NCI-H2196 (cell line): ENCODE measurements at regions not wholly inside any gene's neighbourhood (a gene's known extent, or its start where the extent isn't known, plus 50 kb on each side); places are given as distances from the start of the nearest gene placed in this dataset.

Source experiments
- DNase-seq: peaks from one replicate; lab custom pipeline; 2025; ENCODE audit not compliant: unreplicated experiment; lab: John Stamatoyannopoulos, UW

- no peak for DNase-seq
Observed at GRCh38 chr3:116842254-116842957, 132.8 kb downstream of the TUSC7 start.

DNA sequence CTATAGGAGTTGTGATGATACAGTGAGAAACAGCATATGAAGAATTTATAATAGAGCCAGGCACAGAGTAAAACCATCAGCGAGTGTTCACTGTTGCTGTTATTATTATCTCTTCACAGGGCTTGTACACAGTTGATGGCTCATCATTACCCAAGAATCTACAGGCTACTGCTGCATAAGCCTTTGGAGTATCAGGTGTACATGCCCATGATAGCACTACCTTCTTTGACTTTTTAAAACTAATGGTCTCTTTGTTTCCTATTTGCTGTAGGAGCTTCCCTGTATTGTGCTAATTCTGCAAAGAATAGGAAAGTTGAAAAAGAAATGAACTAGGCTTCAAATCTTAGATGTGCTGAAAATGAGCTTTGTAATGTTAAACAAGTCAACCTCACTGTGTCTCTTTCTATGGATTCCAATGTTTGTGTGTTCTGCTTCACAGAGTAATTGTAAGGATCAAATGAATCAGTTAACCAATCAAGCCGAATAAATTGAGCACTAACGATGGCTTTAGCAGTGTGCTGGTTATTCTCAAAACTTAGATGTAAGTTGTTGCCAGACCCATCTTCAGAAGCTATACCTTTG is 138.8 kb downstream of the TUSC7 start:
- no peak for DNase-seq

GRCh38 chr3:116849261-116849688 is 139.7 kb downstream of the TUSC7 start:
- DNase-seq = no peak

- no peak for DNase-seq
Observed at GRCh38 chr3:116852803-116853202, 143.2 kb downstream of the TUSC7 start.

DNA sequence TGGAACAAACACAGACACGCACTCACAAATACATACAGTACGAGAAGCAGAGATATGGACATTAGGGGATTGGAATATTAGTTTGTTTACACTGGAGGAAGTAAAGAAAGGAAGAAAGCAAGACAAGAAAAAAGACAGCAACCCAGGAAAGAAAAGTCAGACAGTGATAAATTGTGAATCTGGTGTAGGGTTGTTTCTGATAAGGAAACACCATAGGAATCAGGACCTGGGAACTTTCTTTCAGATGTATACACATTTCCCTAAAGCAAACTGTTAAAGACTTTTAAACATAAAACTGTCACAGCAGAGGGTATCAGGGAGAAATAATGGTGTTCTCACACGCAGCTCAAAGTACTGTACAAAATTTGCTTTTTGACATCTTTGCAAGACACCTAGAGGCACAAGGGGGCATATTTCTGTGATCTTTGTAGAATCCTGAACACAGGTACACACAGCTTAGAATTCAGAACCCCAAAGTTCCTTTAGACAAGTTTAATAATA is 153.7 kb downstream of the TUSC7 start:
- no peak for DNase-seq

DNA sequence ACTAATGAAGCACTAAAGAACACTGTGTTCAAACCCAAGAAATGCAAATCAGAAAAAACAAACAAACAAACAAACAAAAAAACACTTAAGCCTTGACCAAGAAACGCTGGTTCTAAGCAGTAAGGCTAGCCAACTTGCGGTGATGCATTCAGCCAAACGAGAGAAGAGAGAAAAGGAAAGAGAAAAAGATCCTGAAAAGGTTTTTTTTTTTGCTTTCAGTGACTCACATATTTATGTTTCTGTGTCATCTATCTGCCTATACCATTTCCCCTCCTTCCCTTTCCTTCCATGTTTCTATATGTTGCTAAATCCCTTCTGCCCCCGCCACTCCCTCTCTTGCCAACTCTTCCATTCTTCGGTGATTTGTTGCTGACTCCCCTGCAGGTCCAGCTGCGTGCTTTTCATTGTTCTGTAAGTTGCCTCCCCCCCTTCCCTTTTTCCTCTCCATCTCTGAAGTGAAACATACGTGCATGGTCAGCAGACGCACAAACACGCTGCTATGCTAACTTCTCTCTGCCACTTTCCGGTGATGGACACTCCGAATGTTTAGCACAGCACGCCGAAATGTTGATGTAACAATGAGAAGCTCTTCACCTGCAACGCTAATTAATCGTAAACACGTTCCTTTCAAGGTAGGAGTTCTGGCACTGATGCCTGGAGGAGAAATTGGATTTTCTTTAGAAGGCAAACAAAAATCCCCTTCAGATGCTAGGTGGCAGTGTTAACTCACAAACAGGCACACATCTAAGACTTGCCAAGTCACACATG is 154.4 kb downstream of the TUSC7 start:
- DNase-seq = peak; percentile 47

DNA sequence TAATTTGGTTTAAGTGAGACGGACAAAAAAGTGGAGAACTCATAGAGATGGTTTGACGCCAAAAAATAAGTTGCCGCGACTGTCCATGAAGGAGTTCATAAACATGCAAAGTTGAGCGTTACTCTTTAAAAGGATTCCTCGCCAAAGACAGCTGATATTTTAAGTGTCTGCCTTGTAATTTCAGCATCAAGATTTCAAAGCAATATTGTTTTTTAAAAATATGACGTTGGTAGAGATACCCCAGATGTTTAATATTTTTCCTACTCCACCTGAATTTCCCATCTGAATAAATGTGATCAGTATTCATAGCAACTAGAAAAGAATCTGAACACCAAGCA is 155.0 kb downstream of the TUSC7 start:
- DNase-seq = no peak

GRCh38 chr3:116870379-116870778 is 160.8 kb downstream of the TUSC7 start:
- DNase-seq = no peak

- no peak for DNase-seq
Observed at GRCh38 chr3:116871905-116872304, 162.3 kb downstream of the TUSC7 start.

GRCh38 chr3:116872688-116873087 is 163.1 kb downstream of the TUSC7 start:
- no peak for DNase-seq

DNA sequence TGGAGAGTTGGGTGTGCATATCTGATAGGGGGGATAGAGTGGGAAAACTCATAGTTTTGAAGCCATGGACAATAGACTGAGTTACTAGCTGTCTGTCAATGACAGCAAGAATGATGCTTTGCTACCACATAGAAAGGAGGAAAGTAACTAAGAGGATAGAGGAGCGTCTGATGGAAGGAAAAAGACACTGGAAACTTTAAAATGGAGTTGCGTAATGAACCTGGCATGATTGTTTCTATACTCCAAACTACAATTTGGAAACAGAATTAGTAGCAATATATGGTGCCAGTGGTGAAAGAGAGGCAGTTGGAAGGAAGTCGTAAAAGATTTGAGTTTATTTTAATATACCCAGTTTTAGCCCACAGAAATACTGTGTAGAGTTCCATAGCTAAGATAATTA is 163.6 kb downstream of the TUSC7 start:
- no peak for DNase-seq

- no peak for DNase-seq
Observed at GRCh38 chr3:116877968-116878367, 168.4 kb downstream of the TUSC7 start.

- no peak for DNase-seq
Observed at GRCh38 chr3:116886202-116886893, 176.8 kb downstream of the TUSC7 start.

- no peak for DNase-seq
Observed at GRCh38 chr3:116896116-116896515, 186.5 kb downstream of the TUSC7 start.

GRCh38 chr3:116897382-116897781 is 187.8 kb downstream of the TUSC7 start:
- DNase-seq = no peak

DNA sequence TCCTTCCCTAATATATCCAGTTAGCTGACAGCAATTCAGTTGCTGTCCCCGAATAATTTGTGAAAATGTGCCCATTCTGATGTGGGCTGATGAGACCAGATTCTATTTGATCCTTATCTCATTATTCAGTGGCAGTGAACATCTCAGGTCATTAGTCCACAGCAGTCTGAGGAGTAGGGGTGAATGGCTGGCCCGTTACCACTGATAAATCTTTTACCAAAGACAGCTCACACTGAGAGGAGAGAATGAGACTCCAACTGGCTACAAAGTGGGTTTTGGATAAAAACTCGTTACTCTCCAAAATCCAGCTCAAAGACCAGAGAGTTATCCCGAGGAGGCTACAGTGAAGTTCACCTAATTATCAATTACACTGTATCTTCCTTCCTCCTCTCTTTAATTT is 189.7 kb downstream of the TUSC7 start:
- no peak for DNase-seq

DNA sequence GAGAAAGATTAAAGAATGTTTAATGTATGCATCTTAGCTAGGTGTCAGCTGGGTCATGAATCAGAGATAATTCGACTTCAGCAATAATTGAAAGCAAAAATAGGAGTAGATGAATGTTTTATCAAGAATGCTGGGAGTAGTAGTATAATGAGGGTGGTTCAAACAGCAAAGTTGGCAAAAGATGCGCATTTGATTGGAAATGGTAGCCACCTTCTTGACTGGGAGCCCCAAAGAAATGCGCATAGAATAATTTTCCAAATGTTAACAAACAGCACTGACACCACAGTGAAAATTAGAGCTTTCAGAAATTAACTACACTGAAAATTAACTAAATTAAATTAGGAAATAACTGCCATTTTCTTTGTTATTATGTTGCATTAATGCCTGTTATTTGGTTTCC is 195.8 kb downstream of the TUSC7 start:
- no peak for DNase-seq

- no peak for DNase-seq
Observed at GRCh38 chr3:116905794-116906193, 196.2 kb downstream of the TUSC7 start.

GRCh38 chr3:116912116-116912515 is 202.5 kb downstream of the TUSC7 start:
- no peak for DNase-seq

DNA sequence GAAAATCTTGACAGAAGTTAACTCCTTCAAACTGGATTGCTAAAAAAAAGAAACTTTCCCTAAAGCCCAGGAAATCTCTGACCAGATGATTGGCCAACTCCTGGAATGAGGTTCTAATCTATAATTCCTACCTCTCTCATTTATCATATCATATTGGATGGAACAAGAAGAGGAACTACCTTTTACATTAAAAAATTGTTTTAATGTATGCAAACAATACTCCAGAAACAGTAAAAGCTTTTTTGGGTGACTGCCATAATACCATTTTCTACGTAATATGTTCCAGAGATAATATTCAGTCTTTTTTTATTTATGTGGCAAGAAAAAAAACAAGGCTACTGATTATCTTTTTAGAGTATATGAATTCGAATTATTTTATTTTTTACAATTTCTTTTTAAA is 204.4 kb downstream of the TUSC7 start:
- no peak for DNase-seq

DNA sequence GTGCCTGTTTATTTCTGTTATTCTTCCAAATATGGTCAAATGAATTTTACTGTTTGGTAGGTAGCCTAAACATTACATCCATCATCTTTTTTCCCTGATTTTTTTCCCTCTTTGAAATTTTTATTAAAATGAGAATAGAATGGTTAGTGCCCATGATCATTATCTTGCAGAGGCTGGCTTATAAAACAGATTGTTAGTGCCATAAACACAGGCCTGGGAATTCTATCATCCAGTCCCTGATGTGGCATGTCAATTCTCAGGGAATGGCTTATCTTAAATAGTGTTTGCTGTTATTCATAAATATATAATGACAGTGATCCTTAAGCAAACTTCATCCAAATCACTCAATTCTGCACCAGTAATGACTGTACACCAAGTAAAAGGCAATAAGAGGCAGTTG is 207.3 kb downstream of the TUSC7 start:
- DNase-seq = no peak
